ENCODE measurements at regions not wholly inside any gene's neighbourhood (a gene's known extent, or its start where the extent isn't known, plus 50 kb on each side); places are given as distances from the start of the nearest gene placed in this dataset.

GRCh38 chr9:108015690-108016089 lies 526.1 kb upstream of the KLF4 start:
- DNase-seq: no peak

GRCh38 chr9:108014353-108014752 lies 524.8 kb upstream of the KLF4 start:
- DNase-seq: no peak

- no peak for DNase-seq
Measured at GRCh38 chr9:108012886-108013665, 523.5 kb upstream of the KLF4 start.

GRCh38 chr9:108012405-108012804 lies 522.8 kb upstream of the KLF4 start:
- DNase-seq: no peak

GRCh38 chr9:108003526-108003925 lies 514.0 kb upstream of the KLF4 start:
- no peak for DNase-seq

GRCh38 chr9:108002371-108002956 lies 512.9 kb upstream of the KLF4 start:
- DNase-seq: peak; percentile 76

GRCh38 chr9:108001237-108001636 lies 511.7 kb upstream of the KLF4 start:
- no peak for DNase-seq

- DNase-seq: no peak
Measured at GRCh38 chr9:107999890-108000289, 510.3 kb upstream of the KLF4 start.

GRCh38 chr9:107999011-107999410 lies 509.4 kb upstream of the KLF4 start:
- no peak for DNase-seq

- DNase-seq: no peak
Measured at GRCh38 chr9:107994648-107995047, 505.1 kb upstream of the KLF4 start.

- no peak for DNase-seq
Measured at GRCh38 chr9:107992271-107992670, 502.7 kb upstream of the KLF4 start.

- DNase-seq: no peak
Measured at GRCh38 chr9:107991581-107991980, 502.0 kb upstream of the KLF4 start.

- DNase-seq: no peak
Measured at GRCh38 chr9:107989544-107989943, 500.0 kb upstream of the KLF4 start.

- DNase-seq: no peak
Measured at GRCh38 chr9:107989099-107989498, 499.5 kb upstream of the KLF4 start.

GRCh38 chr9:107984956-107985355 lies 495.4 kb upstream of the KLF4 start:
- no peak for DNase-seq

GRCh38 chr9:107983762-107984161 lies 494.2 kb upstream of the KLF4 start:
- no peak for DNase-seq

GRCh38 chr9:107983181-107983603 lies 493.6 kb upstream of the KLF4 start:
- DNase-seq: no peak

- DNase-seq: no peak
Measured at GRCh38 chr9:107982745-107983144, 493.2 kb upstream of the KLF4 start.

- DNase-seq: no peak
Measured at GRCh38 chr9:107982001-107982400, 492.4 kb upstream of the KLF4 start.

GRCh38 chr9:107980984-107981383 lies 491.4 kb upstream of the KLF4 start:
- DNase-seq: no peak

GRCh38 chr9:107976767-107977166 lies 487.2 kb upstream of the KLF4 start:
- peak; percentile 42 for DNase-seq

GRCh38 chr9:107975426-107976010 lies 485.9 kb upstream of the KLF4 start:
- no peak for DNase-seq

- no peak for DNase-seq
Measured at GRCh38 chr9:107973451-107973850, 483.9 kb upstream of the KLF4 start.

- DNase-seq: no peak
Measured at GRCh38 chr9:107972346-107972745, 482.8 kb upstream of the KLF4 start.
